ENCODE measurements at regions not wholly inside any gene's neighbourhood (a gene's known extent, or its start where the extent isn't known, plus 50 kb on each side); places are given as distances from the start of the nearest gene placed in this dataset.

DNA sequence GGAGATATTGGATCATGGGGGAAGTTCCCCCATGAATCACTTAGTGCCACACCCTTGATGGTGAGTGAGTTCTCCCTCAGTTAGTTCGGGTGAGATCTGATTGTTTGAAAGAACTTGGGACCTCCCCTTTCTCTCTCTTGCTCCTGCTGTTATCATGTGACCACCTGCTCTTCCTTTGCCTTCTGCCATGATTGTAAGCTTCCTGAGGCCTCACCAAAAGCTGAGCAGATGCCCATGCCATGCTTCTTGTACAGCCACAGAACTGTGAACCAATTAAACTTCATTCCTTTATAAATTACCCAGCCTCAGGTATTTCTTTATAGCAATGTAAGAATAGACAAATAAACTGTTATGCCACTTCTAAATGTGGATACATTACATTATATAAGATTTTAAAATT lies 686.7 kb upstream of the MARCKS start:
- TF ChIP-seq, protein P1, sequence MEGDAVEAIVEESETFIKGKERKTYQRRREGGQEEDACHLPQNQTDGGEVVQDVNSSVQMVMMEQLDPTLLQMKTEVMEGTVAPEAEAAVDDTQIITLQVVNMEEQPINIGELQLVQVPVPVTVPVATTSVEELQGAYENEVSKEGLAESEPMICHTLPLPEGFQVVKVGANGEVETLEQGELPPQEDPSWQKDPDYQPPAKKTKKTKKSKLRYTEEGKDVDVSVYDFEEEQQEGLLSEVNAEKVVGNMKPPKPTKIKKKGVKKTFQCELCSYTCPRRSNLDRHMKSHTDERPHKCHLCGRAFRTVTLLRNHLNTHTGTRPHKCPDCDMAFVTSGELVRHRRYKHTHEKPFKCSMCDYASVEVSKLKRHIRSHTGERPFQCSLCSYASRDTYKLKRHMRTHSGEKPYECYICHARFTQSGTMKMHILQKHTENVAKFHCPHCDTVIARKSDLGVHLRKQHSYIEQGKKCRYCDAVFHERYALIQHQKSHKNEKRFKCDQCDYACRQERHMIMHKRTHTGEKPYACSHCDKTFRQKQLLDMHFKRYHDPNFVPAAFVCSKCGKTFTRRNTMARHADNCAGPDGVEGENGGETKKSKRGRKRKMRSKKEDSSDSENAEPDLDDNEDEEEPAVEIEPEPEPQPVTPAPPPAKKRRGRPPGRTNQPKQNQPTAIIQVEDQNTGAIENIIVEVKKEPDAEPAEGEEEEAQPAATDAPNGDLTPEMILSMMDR (IDR thresholded peaks at IDR 0.05) = no peak
- no peaks in the 10 kb centered on the region for H3K9me3 ChIP-seq
- H3K36me3 ChIP-seq = no peaks in the 10 kb centered on the region
- no peak overlapping the region for H3K27ac ChIP-seq
- no peak overlapping the region for H3K4me3 ChIP-seq
- peaks cover 0 to 18% of the 10 kb centered on the region in 2 donors for H3K4me1 ChIP-seq
- DNase-seq (ENCODE audit: low spot score) = no peak
- no peaks in the 10 kb centered on the region for H3K27me3 ChIP-seq

DNA sequence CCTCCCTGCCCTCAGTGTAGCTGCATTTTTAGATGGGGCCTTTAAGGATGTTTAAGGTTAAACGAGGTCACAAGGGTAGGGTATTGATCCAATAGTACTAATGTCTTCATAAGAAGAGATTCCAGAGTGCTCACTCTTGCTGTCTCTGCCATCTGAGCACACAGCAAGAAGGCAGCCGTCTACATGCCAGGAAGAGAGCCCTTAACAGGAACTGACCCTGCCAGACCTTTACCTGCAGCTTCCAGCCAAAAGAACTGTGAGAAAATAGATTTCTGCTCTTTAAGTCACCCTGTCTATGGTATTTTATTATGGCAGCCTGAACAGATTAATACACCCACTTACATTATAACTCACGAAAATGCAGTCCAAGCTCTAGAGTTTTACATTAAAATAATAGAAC lies 685.3 kb upstream of the MARCKS start:
- H3K4me1 ChIP-seq = peaks cover 0 to 18% of the 10 kb centered on the region in 2 donors
- H3K9me3 ChIP-seq = no peaks in the 10 kb centered on the region
- H3K27me3 ChIP-seq = no peaks in the 10 kb centered on the region
- no peak overlapping the region for H3K4me3 ChIP-seq
- TF ChIP-seq, protein P1 (IDR thresholded peaks at IDR 0.05) = no peak
- no peaks in the 10 kb centered on the region for H3K36me3 ChIP-seq
- DNase-seq (ENCODE audit: low spot score) = no peak
- peak overlapping the region in 1 of 2 donors; percentile 86 for H3K27ac ChIP-seq

DNA sequence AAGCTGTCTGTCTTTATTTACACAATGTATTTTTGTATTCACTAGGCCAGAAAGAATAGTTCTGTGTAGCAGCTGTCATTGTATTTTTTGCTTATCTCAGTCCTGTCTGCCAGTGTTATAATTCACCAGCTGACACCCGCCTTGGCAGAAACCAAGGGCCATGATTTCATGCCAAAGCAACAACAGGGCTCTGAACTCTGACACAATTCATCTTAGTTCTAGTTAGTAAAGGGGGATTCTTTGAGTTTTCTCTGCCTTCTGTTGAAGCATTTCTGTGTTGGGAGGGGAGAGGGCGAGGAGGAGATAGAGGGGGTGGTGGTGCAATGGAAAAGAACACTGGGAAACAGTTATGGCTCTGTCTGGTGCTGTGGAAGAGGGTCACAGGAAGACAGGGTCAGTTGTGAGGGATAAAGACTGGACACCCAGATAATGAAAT lies 684.6 kb upstream of the MARCKS start:
- TF ChIP-seq, protein P1 (IDR thresholded peaks at IDR 0.05) = no peak
- Histone ChIP-seq H3K4me3 (no peak overlapping the region), H3K4me1 (peaks cover 0 to 18% of the 10 kb centered on the region in 2 donors), H3K27ac (peak overlapping the region; percentile 53 to 86), H3K9me3 (no peaks in the 10 kb centered on the region), H3K27me3 (no peaks in the 10 kb centered on the region), H3K36me3 (no peaks in the 10 kb centered on the region)
- peak; percentile 62 for DNase-seq (ENCODE audit: low spot score)

DNA sequence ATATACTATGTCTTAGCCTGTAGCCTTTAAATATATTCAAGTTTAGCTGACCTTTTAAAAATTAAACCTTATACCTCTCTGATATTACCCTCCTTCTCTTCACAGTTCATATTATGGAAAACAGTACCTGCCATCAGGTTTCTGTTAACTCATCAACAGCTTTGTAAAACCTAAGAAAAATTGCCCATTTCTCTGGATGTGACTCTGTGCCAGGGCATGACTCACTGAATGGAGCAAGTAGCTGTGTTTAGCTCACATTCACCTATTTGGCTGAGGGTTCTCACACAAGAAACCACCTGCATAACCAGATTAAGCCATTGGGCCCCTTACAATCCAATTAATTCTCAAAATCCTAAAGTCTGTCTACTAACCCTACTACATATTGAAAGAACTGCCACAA lies 678.8 kb upstream of the MARCKS start:
- Histone ChIP-seq H3K4me3 (no peak overlapping the region), H3K27ac (no peak overlapping the region), H3K9me3 (no peaks in the 10 kb centered on the region), H3K36me3 (no peaks in the 10 kb centered on the region), H3K4me1 (no peaks in the 10 kb centered on the region), H3K27me3 (no peaks in the 10 kb centered on the region)
- TF ChIP-seq, protein P1 (IDR thresholded peaks at IDR 0.05) = no peak
- DNase-seq (ENCODE audit: low spot score) = no peak

DNA sequence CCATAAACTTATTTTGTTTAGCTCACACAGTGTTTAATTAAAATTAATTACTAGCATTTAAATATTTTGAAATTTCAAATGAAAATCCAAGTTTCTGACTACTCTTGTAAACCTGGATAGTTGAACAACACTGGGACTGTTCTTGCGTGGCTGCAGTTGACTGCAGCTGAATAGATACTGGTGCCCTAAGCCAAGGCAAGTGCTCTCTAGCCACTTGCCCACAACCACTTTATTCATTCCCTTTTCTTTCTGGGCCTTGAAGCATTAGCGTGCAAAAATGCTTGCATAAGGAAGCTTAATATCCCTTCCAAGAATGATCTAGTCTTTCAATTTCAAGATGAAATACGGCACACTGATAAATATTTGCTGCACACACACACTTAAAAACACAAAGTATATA lies 676.0 kb upstream of the MARCKS start:
- Histone ChIP-seq H3K36me3 (no peaks in the 10 kb centered on the region), H3K4me1 (peaks cover 0 to 10% of the 10 kb centered on the region in 2 donors), H3K4me3 (no peak overlapping the region), H3K27me3 (no peaks in the 10 kb centered on the region), H3K27ac (no peak overlapping the region), H3K9me3 (no peaks in the 10 kb centered on the region)
- DNase-seq (ENCODE audit: low spot score) = no peak
- TF ChIP-seq, protein P1 (IDR thresholded peaks at IDR 0.05) = no peak

DNA sequence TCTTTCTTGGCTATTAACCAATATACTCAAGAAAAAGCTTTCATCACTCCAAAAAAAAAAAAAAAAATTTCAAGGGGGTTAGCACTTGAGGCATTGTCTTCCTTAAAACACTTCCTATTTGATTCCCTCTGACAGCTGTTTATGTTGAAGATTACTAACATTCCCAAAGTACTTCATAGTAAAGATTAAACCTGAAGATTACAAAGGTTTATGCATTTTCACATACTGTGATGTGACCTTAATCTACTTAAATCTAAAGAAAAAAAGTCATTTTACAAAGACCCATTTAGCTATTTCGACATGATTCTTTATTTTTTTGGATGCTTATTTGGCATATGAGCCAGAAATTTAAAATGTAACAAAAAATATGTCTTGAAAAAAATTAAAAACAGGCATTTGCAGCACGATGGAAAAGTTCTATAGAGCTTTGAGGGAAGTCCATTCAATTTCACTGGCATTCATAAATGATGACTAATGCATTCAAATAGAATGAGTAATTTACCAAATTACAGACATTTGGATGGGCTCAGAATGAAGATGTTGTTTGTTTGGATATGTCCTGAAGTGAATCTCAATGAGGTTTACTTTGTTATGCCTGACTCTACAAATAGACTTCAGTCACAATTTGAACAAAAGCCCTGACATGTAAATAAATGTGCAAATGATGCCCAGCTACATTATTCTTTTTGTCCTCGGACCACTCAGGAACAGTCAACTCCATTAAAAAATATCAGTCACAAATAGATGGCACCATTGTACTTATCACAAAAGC lies 674.6 kb upstream of the MARCKS start:
- TF ChIP-seq, protein P1 (IDR thresholded peaks at IDR 0.05) = no peak
- no peak overlapping the region for H3K4me3 ChIP-seq
- no peaks in the 10 kb centered on the region for H3K36me3 ChIP-seq
- H3K27me3 ChIP-seq = no peaks in the 10 kb centered on the region
- no peaks in the 10 kb centered on the region for H3K9me3 ChIP-seq
- DNase-seq (ENCODE audit: low spot score) = no peak
- H3K4me1 ChIP-seq = peaks cover 0 to 10% of the 10 kb centered on the region in 2 donors
- H3K27ac ChIP-seq = no peak overlapping the region
